Parathyroid adenoma (tissue), 2 donors: ENCODE measurements at regions not wholly inside any gene's neighbourhood (a gene's known extent, or its start where the extent isn't known, plus 50 kb on each side); places are given as distances from the start of the nearest gene placed in this dataset.

Experiments
- H2AFZ ChIP-seq: fragments of 300-600 bp; sonication (generic); one replicate; pipeline ENCODE4 v1.7.0; 2017; ENCODE audit warnings: antibody characterized with exemption, mild to moderate bottlenecking
- H3K27ac ChIP-seq: fragments of 300-600 bp; sonication (generic); one replicate; pipeline ENCODE4 v1.7.0; 2017
- H3K27me3 ChIP-seq: fragments of 300-600 bp; sonication (generic); one replicate; pipeline ENCODE4 v1.7.0; 2017; ENCODE audit warnings: low read length; ENCODE audit not compliant: control insufficient read depth, insufficient read depth
- H3K36me3 ChIP-seq: fragments of 300-600 bp; sonication (generic); one replicate; pipeline ENCODE4 v1.7.0; 2017; ENCODE audit warnings: low read length; ENCODE audit not compliant: control insufficient read depth, insufficient read depth
- H3K4me1 ChIP-seq: fragments of 300-600 bp; sonication (generic); one replicate; pipeline ENCODE4 v1.7.0; 2017; ENCODE audit warnings: control low read depth
- H3K4me2 ChIP-seq: fragments of 300-600 bp; sonication (generic); one replicate; pipeline ENCODE4 v1.7.0; 2017; ENCODE audit warnings: low read length
- H3K4me3 ChIP-seq: fragments of 300-600 bp; sonication (generic); one replicate; pipeline ENCODE4 v1.7.0; 2017; ENCODE audit warnings: low read depth, low read length
- H3K79me2 ChIP-seq: fragments of 300-600 bp; sonication (generic); one replicate; pipeline ENCODE4 v1.7.0; 2017; ENCODE audit warnings: control low read depth
- H3K9ac ChIP-seq: fragments of 300-600 bp; sonication (generic); one replicate; pipeline ENCODE4 v1.7.0; 2017; ENCODE audit warnings: mild to moderate bottlenecking
- H3K9me3 ChIP-seq: fragments of 300-600 bp; sonication (generic); one replicate; pipeline ENCODE4 v1.7.0; 2017; ENCODE audit warnings: low read length; ENCODE audit not compliant: control insufficient read depth
- TF ChIP-seq, protein P1 (sequence below): fragments of 300-600 bp; sonication (generic); IDR thresholded peaks from one replicate; pipeline ENCODE4 v1.7.0; 2017; ENCODE audit warnings: antibody characterized with exemption, mild to moderate bottlenecking
- donor health status: primary hyperparathyroidism.

DNA sequence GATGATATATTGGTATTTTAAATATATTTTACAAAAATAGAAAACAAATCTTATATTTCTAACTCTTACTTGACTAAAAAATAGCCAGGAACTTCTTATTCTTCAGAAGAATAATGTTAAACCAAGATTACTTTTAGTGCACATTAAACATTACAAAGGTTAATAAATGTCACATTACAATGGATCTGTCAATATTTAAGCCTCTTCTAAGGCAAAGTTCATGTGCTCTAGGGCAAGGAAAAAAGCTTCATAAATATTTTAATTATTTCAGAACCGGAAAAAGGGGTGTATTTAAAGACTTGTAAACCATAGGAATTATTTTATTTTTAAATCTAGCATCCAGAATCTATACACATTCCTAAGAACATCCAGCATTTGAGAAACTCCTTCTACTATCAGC is 166.9 kb upstream of the ROBO2 start:
- Histone ChIP-seq H3K27me3 (no peaks in the 10 kb centered on the region), H3K79me2 (no peaks in the 10 kb centered on the region), H3K9ac (no peak overlapping the region), H2AFZ (no peak overlapping the region), H3K9me3 (no peaks in the 10 kb centered on the region), H3K4me1 (no peaks in the 10 kb centered on the region), H3K36me3 (no peaks in the 10 kb centered on the region), H3K27ac (no peak overlapping the region), H3K4me3 (no peak overlapping the region), H3K4me2 (no peak overlapping the region)
- TF ChIP-seq, protein P1, sequence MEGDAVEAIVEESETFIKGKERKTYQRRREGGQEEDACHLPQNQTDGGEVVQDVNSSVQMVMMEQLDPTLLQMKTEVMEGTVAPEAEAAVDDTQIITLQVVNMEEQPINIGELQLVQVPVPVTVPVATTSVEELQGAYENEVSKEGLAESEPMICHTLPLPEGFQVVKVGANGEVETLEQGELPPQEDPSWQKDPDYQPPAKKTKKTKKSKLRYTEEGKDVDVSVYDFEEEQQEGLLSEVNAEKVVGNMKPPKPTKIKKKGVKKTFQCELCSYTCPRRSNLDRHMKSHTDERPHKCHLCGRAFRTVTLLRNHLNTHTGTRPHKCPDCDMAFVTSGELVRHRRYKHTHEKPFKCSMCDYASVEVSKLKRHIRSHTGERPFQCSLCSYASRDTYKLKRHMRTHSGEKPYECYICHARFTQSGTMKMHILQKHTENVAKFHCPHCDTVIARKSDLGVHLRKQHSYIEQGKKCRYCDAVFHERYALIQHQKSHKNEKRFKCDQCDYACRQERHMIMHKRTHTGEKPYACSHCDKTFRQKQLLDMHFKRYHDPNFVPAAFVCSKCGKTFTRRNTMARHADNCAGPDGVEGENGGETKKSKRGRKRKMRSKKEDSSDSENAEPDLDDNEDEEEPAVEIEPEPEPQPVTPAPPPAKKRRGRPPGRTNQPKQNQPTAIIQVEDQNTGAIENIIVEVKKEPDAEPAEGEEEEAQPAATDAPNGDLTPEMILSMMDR = no peak

DNA sequence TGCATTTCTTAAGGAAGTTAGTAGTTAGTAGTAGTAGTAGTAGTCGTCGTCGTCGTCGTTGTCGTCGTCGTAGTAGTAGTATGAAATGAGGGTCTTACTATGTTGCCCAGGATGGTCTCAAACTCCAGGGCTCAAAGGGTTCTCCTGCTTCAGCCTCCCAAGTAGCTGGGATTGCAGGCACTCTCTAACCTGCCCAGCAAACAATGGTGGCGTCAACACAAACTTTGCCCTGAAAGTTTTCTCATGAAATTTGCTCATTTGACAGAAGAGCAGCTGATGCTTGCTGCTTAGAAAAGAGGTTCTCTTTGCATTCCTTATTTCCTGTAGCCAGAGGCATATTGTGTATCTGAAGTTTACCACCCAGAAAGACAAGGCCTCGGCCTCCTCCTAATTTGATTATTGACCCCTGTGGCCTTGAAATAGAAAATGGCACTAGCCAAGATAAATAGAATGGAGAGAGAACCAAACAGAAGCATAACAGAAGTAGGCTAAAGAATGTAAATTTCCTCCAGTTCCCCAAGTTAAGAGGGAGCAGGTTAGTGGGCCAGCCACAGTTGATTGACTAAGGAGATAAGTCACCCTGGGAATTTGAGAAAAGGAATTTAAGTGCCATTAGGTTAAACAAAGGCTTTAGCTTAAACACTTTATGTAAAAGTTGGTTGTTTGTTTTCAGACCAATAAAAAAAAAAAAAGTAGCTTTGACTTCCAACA is 166.2 kb upstream of the ROBO2 start:
- no peaks in the 10 kb centered on the region for H3K36me3 ChIP-seq
- H3K4me1 ChIP-seq = no peaks in the 10 kb centered on the region
- H3K4me3 ChIP-seq = no peak overlapping the region
- TF ChIP-seq, protein P1 = no peak
- H3K9me3 ChIP-seq = no peaks in the 10 kb centered on the region
- H3K9ac ChIP-seq = no peak overlapping the region
- H2AFZ ChIP-seq = no peak overlapping the region
- H3K27ac ChIP-seq = no peak overlapping the region
- H3K27me3 ChIP-seq = no peaks in the 10 kb centered on the region
- no peak overlapping the region for H3K4me2 ChIP-seq
- H3K79me2 ChIP-seq = no peaks in the 10 kb centered on the region

DNA sequence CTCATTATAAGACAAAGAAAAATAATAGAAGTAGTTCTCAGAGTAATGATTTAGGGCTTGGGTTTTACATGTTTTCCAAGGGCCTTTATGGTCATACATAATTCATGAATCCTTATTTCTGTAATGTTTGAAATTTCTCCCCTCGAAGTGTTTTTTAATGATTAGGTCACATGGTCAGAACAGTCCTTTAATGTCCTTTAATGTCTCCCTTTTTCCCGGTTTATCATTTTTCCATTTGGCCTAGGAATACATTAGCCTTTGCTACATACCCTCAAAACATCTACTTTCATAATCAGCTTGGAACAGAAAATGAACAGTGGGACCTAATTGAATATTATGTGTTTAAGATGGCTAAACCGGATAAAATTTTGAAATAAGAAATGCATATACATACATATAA is 159.9 kb upstream of the ROBO2 start:
- Histone ChIP-seq H3K4me2 (no peak overlapping the region), H3K9me3 (no peaks in the 10 kb centered on the region), H2AFZ (no peak overlapping the region), H3K9ac (no peak overlapping the region), H3K4me1 (no peaks in the 10 kb centered on the region), H3K4me3 (no peak overlapping the region), H3K27ac (no peak overlapping the region), H3K36me3 (no peaks in the 10 kb centered on the region), H3K79me2 (no peaks in the 10 kb centered on the region), H3K27me3 (no peaks in the 10 kb centered on the region)
- TF ChIP-seq, protein P1 = no peak

DNA sequence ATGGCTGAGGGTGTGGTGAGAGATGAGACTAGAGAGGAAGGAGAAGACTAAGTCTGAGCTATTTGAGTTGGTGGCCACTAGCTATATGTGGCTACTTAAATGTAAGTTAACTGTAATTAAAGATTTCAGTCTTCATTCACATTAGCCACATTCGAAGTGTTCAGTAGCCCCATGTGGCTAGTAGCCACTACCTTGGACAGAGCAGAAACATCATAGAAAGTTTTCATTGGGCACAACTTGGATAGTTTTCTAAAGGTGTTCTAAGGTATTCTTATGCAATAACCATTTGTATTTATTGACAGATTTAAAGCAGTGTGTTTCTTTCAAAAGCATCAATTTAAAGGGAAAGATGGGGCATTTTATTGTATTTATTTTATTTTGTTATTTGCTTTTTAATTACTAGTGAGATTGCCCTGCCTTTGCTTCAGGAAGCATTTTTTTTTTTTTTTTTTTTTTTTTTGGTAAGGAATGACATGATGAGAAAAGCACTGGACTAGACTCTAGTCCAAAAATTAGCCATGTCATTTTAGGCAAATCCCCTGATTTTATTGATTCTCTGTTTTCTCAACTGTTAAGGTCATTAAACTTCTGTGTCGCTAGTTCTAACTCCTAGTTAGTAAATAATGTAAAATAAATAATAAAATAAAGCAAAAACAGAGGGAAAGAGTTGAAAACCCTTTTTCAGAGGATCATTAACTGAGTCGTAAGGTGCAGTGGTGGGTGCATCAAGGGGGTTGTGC is 153.0 kb upstream of the ROBO2 start:
- Histone ChIP-seq H3K79me2 (no peaks in the 10 kb centered on the region), H3K9me3 (no peaks in the 10 kb centered on the region), H3K9ac (no peak overlapping the region), H3K27me3 (no peaks in the 10 kb centered on the region), H3K4me1 (no peaks in the 10 kb centered on the region), H3K27ac (no peak overlapping the region), H2AFZ (no peak overlapping the region), H3K4me3 (no peak overlapping the region), H3K36me3 (no peaks in the 10 kb centered on the region), H3K4me2 (no peak overlapping the region)
- TF ChIP-seq, protein P1 = no peak
